GM19372 (cell line): ENCODE measurements at regions not wholly inside any gene's neighbourhood (a gene's known extent, or its start where the extent isn't known, plus 50 kb on each side); places are given as distances from the start of the nearest gene placed in this dataset.

Source experiments
- ATAC-seq: cut with Tn5 transposase; IDR thresholded peaks from one replicate; pipeline ENCODE4 v1.9.1; 2021; ENCODE audit warnings: mild to moderate bottlenecking, low read depth, moderate library complexity; ENCODE audit not compliant: unreplicated experiment

GRCh38 chr9:110041452-110041851 lies 166.5 kb downstream of the C9orf152 start:
- no peak for ATAC-seq

- no peak for ATAC-seq
These were observed 160.6 kb downstream of the C9orf152 start for GRCh38 chr9:110047232-110047954.

- ATAC-seq, result peak; percentile 26
These were observed 160.0 kb downstream of the C9orf152 start for GRCh38 chr9:110047955-110048402.

GRCh38 chr9:110048403-110048975 lies 159.5 kb downstream of the C9orf152 start:
- peak; percentile 65 for ATAC-seq

GRCh38 chr9:110048976-110049698 lies 158.8 kb downstream of the C9orf152 start:
- ATAC-seq, result peak; percentile 25

GRCh38 chr9:110049699-110050450 lies 158.1 kb downstream of the C9orf152 start:
- peak; percentile 25 for ATAC-seq

GRCh38 chr9:110050925-110051355 lies 157.0 kb downstream of the C9orf152 start:
- ATAC-seq, result peak; percentile 27

- ATAC-seq, result no peak
These were observed 151.9 kb downstream of the C9orf152 start for GRCh38 chr9:110056062-110056461.

- no peak for ATAC-seq
These were observed 149.5 kb downstream of the C9orf152 start for GRCh38 chr9:110058304-110058953.

GRCh38 chr9:110059461-110059860 lies 148.5 kb downstream of the C9orf152 start:
- no peak for ATAC-seq

- ATAC-seq, result no peak
These were observed 143.2 kb downstream of the C9orf152 start for GRCh38 chr9:110064803-110065202.

GRCh38 chr9:110065532-110065931 lies 142.4 kb downstream of the C9orf152 start:
- ATAC-seq, result no peak

- ATAC-seq, result no peak
These were observed 140.8 kb downstream of the C9orf152 start for GRCh38 chr9:110066929-110067716.

GRCh38 chr9:110068212-110068611 lies 139.7 kb downstream of the C9orf152 start:
- ATAC-seq, result no peak

- ATAC-seq, result no peak
These were observed 138.4 kb downstream of the C9orf152 start for GRCh38 chr9:110069326-110070248.

- ATAC-seq, result no peak
These were observed 135.2 kb downstream of the C9orf152 start for GRCh38 chr9:110072597-110073355.

GRCh38 chr9:110073356-110073905 lies 134.5 kb downstream of the C9orf152 start:
- ATAC-seq, result no peak
